ENCODE measurements at regions not wholly inside any gene's neighbourhood (a gene's known extent, or its start where the extent isn't known, plus 50 kb on each side); places are given as distances from the start of the nearest gene placed in this dataset.
"Not testable (repeated sequence)": the region's sequence is repeated elsewhere in the genome, so short reads cannot be mapped to it uniquely, and the experiment has no call there.

- no peak overlapping the region for H3K4me3 ChIP-seq (replicated peaks; ENCODE audit: low read depth, low read length)
- TF ChIP-seq CTCF (IDR thresholded peaks at IDR 0.05; ENCODE audit: insufficient read depth, low read length, poor library complexity, severe bottlenecking) = no peak
- H3K27me3 ChIP-seq (replicated peaks; ENCODE audit: control insufficient read depth, insufficient read depth, low read length) = no peaks in the 10 kb centered on the region
- DNase-seq (ENCODE audit: extremely low read depth, insufficient read length) = no peak
- H3K36me3 ChIP-seq (ENCODE audit: control insufficient read depth, insufficient read depth, low read length) = no peaks in the 10 kb centered on the region
These were observed 1298.1 kb downstream of the PCDH9 start for GRCh38 chr13:65932013-65932412.

GRCh38 chr13:65929436-65929835 is 1300.7 kb downstream of the PCDH9 start:
- Histone ChIP-seq H3K36me3 (ENCODE audit: control insufficient read depth, insufficient read depth, low read length) (no peaks in the 10 kb centered on the region), H3K27me3 (replicated peaks; ENCODE audit: control insufficient read depth, insufficient read depth, low read length) (no peaks in the 10 kb centered on the region), H3K4me3 (replicated peaks; ENCODE audit: low read depth, low read length) (no peak overlapping the region)
- TF ChIP-seq CTCF (IDR thresholded peaks at IDR 0.05; ENCODE audit: insufficient read depth, low read length, poor library complexity, severe bottlenecking) = no peak
- DNase-seq (ENCODE audit: extremely low read depth, insufficient read length) = no peak

GRCh38 chr13:65926750-65927171 is 1303.4 kb downstream of the PCDH9 start:
- DNase-seq (ENCODE audit: extremely low read depth, insufficient read length) = no peak
- TF ChIP-seq CTCF (IDR thresholded peaks at IDR 0.05; ENCODE audit: insufficient read depth, low read length, poor library complexity, severe bottlenecking) = no peak
- no peaks in the 10 kb centered on the region for H3K36me3 ChIP-seq (ENCODE audit: control insufficient read depth, insufficient read depth, low read length)
- H3K4me3 ChIP-seq (replicated peaks; ENCODE audit: low read depth, low read length) = no peak overlapping the region
- no peaks in the 10 kb centered on the region for H3K27me3 ChIP-seq (replicated peaks; ENCODE audit: control insufficient read depth, insufficient read depth, low read length)

- not testable (repeated sequence) for DNase-seq (ENCODE audit: extremely low read depth, insufficient read length); H3K27me3 ChIP-seq (replicated peaks; ENCODE audit: control insufficient read depth, insufficient read depth, low read length); H3K4me3 ChIP-seq (replicated peaks; ENCODE audit: low read depth, low read length)
These were observed 1307.3 kb downstream of the PCDH9 start for GRCh38 chr13:65922846-65923245.

GRCh38 chr13:65921933-65922332 is 1308.2 kb downstream of the PCDH9 start:
- no peak for TF ChIP-seq CTCF (IDR thresholded peaks at IDR 0.05; ENCODE audit: insufficient read depth, low read length, poor library complexity, severe bottlenecking)
- Histone ChIP-seq H3K27me3 (replicated peaks; ENCODE audit: control insufficient read depth, insufficient read depth, low read length) (no peaks in the 10 kb centered on the region), H3K4me3 (replicated peaks; ENCODE audit: low read depth, low read length) (no peak overlapping the region), H3K36me3 (ENCODE audit: control insufficient read depth, insufficient read depth, low read length) (no peaks in the 10 kb centered on the region)
- no peak for DNase-seq (ENCODE audit: extremely low read depth, insufficient read length)

More at GRCh38 chr13:65922846-65923245, 1307.3 kb downstream of the PCDH9 start:
- not testable (repeated sequence) for H3K36me3 ChIP-seq (ENCODE audit: control insufficient read depth, insufficient read depth, low read length)

GRCh38 chr13:65917731-65918130 is 1312.4 kb downstream of the PCDH9 start:
- Histone ChIP-seq H3K4me3 (replicated peaks; ENCODE audit: low read depth, low read length) (no peak overlapping the region), H3K36me3 (ENCODE audit: control insufficient read depth, insufficient read depth, low read length) (no peaks in the 10 kb centered on the region), H3K27me3 (replicated peaks; ENCODE audit: control insufficient read depth, insufficient read depth, low read length) (no peaks in the 10 kb centered on the region)
- DNase-seq (ENCODE audit: extremely low read depth, insufficient read length) = no peak
- no peak for TF ChIP-seq CTCF (IDR thresholded peaks at IDR 0.05; ENCODE audit: insufficient read depth, low read length, poor library complexity, severe bottlenecking)
